ENCODE measurements at regions not wholly inside any gene's neighbourhood (a gene's known extent, or its start where the extent isn't known, plus 50 kb on each side); places are given as distances from the start of the nearest gene placed in this dataset.
"Not testable (repeated sequence)": the region's sequence is repeated elsewhere in the genome, so short reads cannot be mapped to it uniquely, and the experiment has no call there.

DNA sequence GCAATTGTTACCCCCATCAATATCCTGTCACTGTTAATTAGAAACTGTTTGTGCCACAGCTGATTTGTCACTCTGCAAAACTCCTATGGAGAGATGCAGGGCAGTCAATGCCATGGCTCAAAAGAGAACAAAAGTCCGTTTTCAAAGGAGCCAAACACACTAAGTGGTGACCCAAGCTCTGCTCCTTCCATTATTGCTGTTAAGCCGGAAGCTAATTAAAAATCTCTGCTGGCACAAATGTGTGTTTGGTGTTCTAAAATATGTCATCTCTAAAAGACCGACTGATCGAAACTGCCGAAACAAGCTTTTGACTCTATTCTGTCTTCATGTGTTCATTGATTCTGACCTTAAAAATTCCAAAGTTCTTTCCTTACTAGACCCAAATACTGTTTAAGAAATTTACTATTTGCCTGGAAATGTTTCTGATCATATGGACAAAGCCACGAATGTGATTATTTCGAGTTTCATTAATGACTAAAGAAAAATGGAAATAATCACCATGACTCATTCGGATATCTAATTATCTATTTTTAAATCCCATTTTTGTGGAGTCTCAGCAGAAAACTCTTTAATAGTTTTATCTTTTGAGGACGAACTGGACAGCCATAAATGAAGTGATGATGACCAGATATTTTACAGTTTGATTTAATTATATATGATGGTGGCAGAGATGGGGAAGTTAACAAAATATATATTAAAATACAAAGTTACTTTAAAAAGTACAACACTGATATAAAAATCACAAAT lies 287.6 kb downstream of the SOCS6 start:
- no peak for DNase-seq
- no peak overlapping the region for H2AK5ac ChIP-seq (ENCODE audit: low read length, severe bottlenecking)
- H3K4me2 ChIP-seq (ENCODE audit: low read length, poor library complexity, severe bottlenecking): no peak overlapping the region
- H2BK5ac ChIP-seq (ENCODE audit: low read depth, low read length, poor library complexity, severe bottlenecking): no peak overlapping the region
- no peak overlapping the region for H4K91ac ChIP-seq (ENCODE audit: low read length)
- no peak overlapping the region for H3K23ac ChIP-seq (ENCODE audit: low read length in 2 of 2)
- no peak overlapping the region for H2BK120ac ChIP-seq (ENCODE audit: low read depth, low read length)
- no peaks in the 10 kb centered on the region for H3K79me1 ChIP-seq (replicated peaks; ENCODE audit: low read length, poor library complexity, severe bottlenecking)
- H3K4me3 ChIP-seq (ENCODE audit: insufficient read depth in 1 of 2, low read depth in 1 of 2, low read length in 2 of 2): no peak overlapping the region
- no peak overlapping the region for H2BK12ac ChIP-seq (ENCODE audit: low read length in 2 of 2)
- H3K14ac ChIP-seq (ENCODE audit: low read length in 2 of 2): no peak overlapping the region
- H3K4me1 ChIP-seq (ENCODE audit: control insufficient read depth, insufficient read depth, low read depth, low read length): no peaks in the 10 kb centered on the region
- no peak overlapping the region for H4K8ac ChIP-seq (ENCODE audit: low read length)
- 80% methylated on average over 5 of the region's 9 CpGs for WGBS
- H3K36me3 ChIP-seq (ENCODE audit: control insufficient read depth in 1 of 2, insufficient read depth in 2 of 2, low read depth in 1 of 2, low read length in 2 of 2): no peaks in the 10 kb centered on the region
- no peak overlapping the region for H2BK15ac ChIP-seq (ENCODE audit: low read depth, poor library complexity, severe bottlenecking)
- no peak overlapping the region for H3K4ac ChIP-seq (ENCODE audit: low read depth in 1 of 2, low read length in 2 of 2)
- no peak overlapping the region for H3K9ac ChIP-seq (ENCODE audit: low read length)
- H3K9me3 ChIP-seq (ENCODE audit: control insufficient read depth, low read length): no peaks in the 10 kb centered on the region
- no peak overlapping the region for H3K18ac ChIP-seq (ENCODE audit: low read depth in 1 of 2, low read length in 2 of 2)
- H3K27me3 ChIP-seq (ENCODE audit: control insufficient read depth in 1 of 2, insufficient read depth in 1 of 2, low read length in 2 of 2): no peaks in the 10 kb centered on the region
- H3K27ac ChIP-seq (ENCODE audit: low read length, poor library complexity, severe bottlenecking): no peak overlapping the region
- H2AFZ ChIP-seq (ENCODE audit: low read depth, low read length): no peak overlapping the region

DNA sequence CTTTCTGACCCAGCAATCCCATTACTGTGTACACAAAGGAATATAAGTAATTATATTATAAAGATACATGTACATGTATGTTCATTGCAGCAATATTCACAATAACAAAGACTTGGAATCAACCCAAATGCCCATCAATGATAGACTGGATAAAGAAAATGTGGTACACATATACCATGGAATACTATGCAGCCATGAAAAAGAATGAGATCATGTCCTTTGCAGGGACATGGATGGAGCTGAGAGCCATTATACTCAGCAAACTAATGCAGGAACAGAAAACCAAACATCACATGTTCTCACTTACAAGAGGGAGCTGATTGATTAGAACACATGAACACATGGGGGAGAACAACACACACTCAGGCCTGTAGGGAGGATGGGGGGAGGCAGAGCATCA lies 286.1 kb downstream of the SOCS6 start:
- not testable (repeated sequence) for H3K23ac ChIP-seq (ENCODE audit: low read length in 2 of 2); H2BK15ac ChIP-seq (ENCODE audit: low read depth, poor library complexity, severe bottlenecking); DNase-seq; H3K4me3 ChIP-seq (ENCODE audit: insufficient read depth in 1 of 2, low read depth in 1 of 2, low read length in 2 of 2); H3K4me2 ChIP-seq (ENCODE audit: low read length, poor library complexity, severe bottlenecking); H2AFZ ChIP-seq (ENCODE audit: low read depth, low read length); H3K4me1 ChIP-seq (ENCODE audit: control insufficient read depth, insufficient read depth, low read depth, low read length); H4K91ac ChIP-seq (ENCODE audit: low read length); H3K4ac ChIP-seq (ENCODE audit: low read depth in 1 of 2, low read length in 2 of 2); H3K79me1 ChIP-seq (replicated peaks; ENCODE audit: low read length, poor library complexity, severe bottlenecking); H2BK120ac ChIP-seq (ENCODE audit: low read depth, low read length); H3K9ac ChIP-seq (ENCODE audit: low read length); H3K36me3 ChIP-seq (ENCODE audit: control insufficient read depth in 1 of 2, insufficient read depth in 2 of 2, low read depth in 1 of 2, low read length in 2 of 2); H3K27me3 ChIP-seq (ENCODE audit: control insufficient read depth in 1 of 2, insufficient read depth in 1 of 2, low read length in 2 of 2); H2AK5ac ChIP-seq (ENCODE audit: low read length, severe bottlenecking); H2BK12ac ChIP-seq (ENCODE audit: low read length in 2 of 2); H3K27ac ChIP-seq (ENCODE audit: low read length, poor library complexity, severe bottlenecking); H4K8ac ChIP-seq (ENCODE audit: low read length); H3K14ac ChIP-seq (ENCODE audit: low read length in 2 of 2); H2BK5ac ChIP-seq (ENCODE audit: low read depth, low read length, poor library complexity, severe bottlenecking); H3K9me3 ChIP-seq (ENCODE audit: control insufficient read depth, low read length); H3K18ac ChIP-seq (ENCODE audit: low read depth in 1 of 2, low read length in 2 of 2)

DNA sequence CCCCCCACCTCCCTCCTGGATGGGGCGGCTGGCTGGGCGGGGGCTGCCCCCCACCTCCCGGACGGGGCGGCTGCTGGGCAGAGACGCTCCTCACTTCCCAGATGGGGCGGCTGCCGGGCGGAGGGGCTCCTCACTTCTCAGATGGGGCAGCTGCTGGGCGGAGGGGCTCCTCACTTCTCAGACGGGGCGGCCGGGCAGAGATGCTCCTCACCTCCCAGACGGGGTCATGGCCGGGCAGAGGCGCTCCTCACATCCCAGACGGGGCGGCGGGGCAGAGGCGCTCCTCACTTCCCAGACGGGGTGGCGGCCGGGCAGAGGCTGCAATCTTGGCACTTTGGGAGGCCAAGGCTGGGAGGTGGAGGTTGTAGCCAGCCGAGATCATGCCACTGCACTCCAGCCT lies 280.8 kb downstream of the SOCS6 start:
- not testable (repeated sequence) for H3K4me2 ChIP-seq (ENCODE audit: low read length, poor library complexity, severe bottlenecking); H3K27ac ChIP-seq (ENCODE audit: low read length, poor library complexity, severe bottlenecking); H3K27me3 ChIP-seq (ENCODE audit: control insufficient read depth in 1 of 2, insufficient read depth in 1 of 2, low read length in 2 of 2); H3K79me1 ChIP-seq (replicated peaks; ENCODE audit: low read length, poor library complexity, severe bottlenecking); H3K18ac ChIP-seq (ENCODE audit: low read depth in 1 of 2, low read length in 2 of 2); H3K9ac ChIP-seq (ENCODE audit: low read length); H2BK120ac ChIP-seq (ENCODE audit: low read depth, low read length); H4K91ac ChIP-seq (ENCODE audit: low read length); H2AK5ac ChIP-seq (ENCODE audit: low read length, severe bottlenecking); H4K8ac ChIP-seq (ENCODE audit: low read length); H2BK15ac ChIP-seq (ENCODE audit: low read depth, poor library complexity, severe bottlenecking); H3K4me3 ChIP-seq (ENCODE audit: insufficient read depth in 1 of 2, low read depth in 1 of 2, low read length in 2 of 2); H2BK5ac ChIP-seq (ENCODE audit: low read depth, low read length, poor library complexity, severe bottlenecking); H3K36me3 ChIP-seq (ENCODE audit: control insufficient read depth in 1 of 2, insufficient read depth in 2 of 2, low read depth in 1 of 2, low read length in 2 of 2); H2BK12ac ChIP-seq (ENCODE audit: low read length in 2 of 2); H3K9me3 ChIP-seq (ENCODE audit: control insufficient read depth, low read length); H3K4me1 ChIP-seq (ENCODE audit: control insufficient read depth, insufficient read depth, low read depth, low read length); DNase-seq; H3K23ac ChIP-seq (ENCODE audit: low read length in 2 of 2); H3K4ac ChIP-seq (ENCODE audit: low read depth in 1 of 2, low read length in 2 of 2); H3K14ac ChIP-seq (ENCODE audit: low read length in 2 of 2); H2AFZ ChIP-seq (ENCODE audit: low read depth, low read length)
- WGBS: 83% methylated on average over 6 of the region's 24 CpGs

GRCh38 chr18:70559446-70559845 lies 270.6 kb downstream of the SOCS6 start:
- Histone ChIP-seq H3K18ac (ENCODE audit: low read depth in 1 of 2, low read length in 2 of 2) (no peak overlapping the region), H2BK15ac (ENCODE audit: low read depth, poor library complexity, severe bottlenecking) (no peak overlapping the region), H2AFZ (ENCODE audit: low read depth, low read length) (no peak overlapping the region), H3K27ac (ENCODE audit: low read length, poor library complexity, severe bottlenecking) (no peak overlapping the region), H4K91ac (ENCODE audit: low read length) (no peak overlapping the region), H2BK120ac (ENCODE audit: low read depth, low read length) (no peak overlapping the region), H2AK5ac (ENCODE audit: low read length, severe bottlenecking) (no peak overlapping the region), H4K8ac (ENCODE audit: low read length) (no peak overlapping the region), H3K4ac (ENCODE audit: low read depth in 1 of 2, low read length in 2 of 2) (no peak overlapping the region), H3K4me3 (ENCODE audit: insufficient read depth in 1 of 2, low read depth in 1 of 2, low read length in 2 of 2) (no peak overlapping the region), H3K36me3 (ENCODE audit: control insufficient read depth in 1 of 2, insufficient read depth in 2 of 2, low read depth in 1 of 2, low read length in 2 of 2) (no peaks in the 10 kb centered on the region), H3K23ac (ENCODE audit: low read length in 2 of 2) (no peak overlapping the region), H3K79me1 (replicated peaks; ENCODE audit: low read length, poor library complexity, severe bottlenecking) (no peaks in the 10 kb centered on the region), H3K9me3 (ENCODE audit: control insufficient read depth, low read length) (no peaks in the 10 kb centered on the region), H3K4me2 (ENCODE audit: low read length, poor library complexity, severe bottlenecking) (no peak overlapping the region), H3K9ac (ENCODE audit: low read length) (no peak overlapping the region), H3K27me3 (ENCODE audit: control insufficient read depth in 1 of 2, insufficient read depth in 1 of 2, low read length in 2 of 2) (no peaks in the 10 kb centered on the region), H3K4me1 (ENCODE audit: control insufficient read depth, insufficient read depth, low read depth, low read length) (no peaks in the 10 kb centered on the region), H3K14ac (ENCODE audit: low read length in 2 of 2) (no peak overlapping the region), H2BK12ac (ENCODE audit: low read length in 2 of 2) (no peak overlapping the region), H2BK5ac (ENCODE audit: low read depth, low read length, poor library complexity, severe bottlenecking) (no peak overlapping the region)
- DNase-seq: no peak
- 65% methylated on average over 1 of the region's 2 CpGs for WGBS

All from mesenchymal stem cell (in vitro differentiated cells and primary cell).